Motor neuron (in vitro differentiated cells): ENCODE measurements at regions not wholly inside any gene's neighbourhood (a gene's known extent, or its start where the extent isn't known, plus 50 kb on each side); places are given as distances from the start of the nearest gene placed in this dataset.
"Not testable (repeated sequence)": the region's sequence is repeated elsewhere in the genome, so short reads cannot be mapped to it uniquely, and the experiment has no call there.

Source experiments
- ATAC-seq, 8 experiments: fragments of 200-7000 bp; cut with Tn5 transposase; replicated peaks in 6 of 8; 2 replicates each; pipeline ENCODE4 v1.8.0; 2021; ENCODE audit warnings: mild to moderate bottlenecking in 8 of 8, moderate library complexity in 8 of 8
- H3K27ac ChIP-seq, 2 donors: fragments of 250-450 bp; sonication (Bioruptor Pico); 2 replicates each; pipeline ENCODE4 v1.9.0; 2021; ENCODE audit warnings: antibody characterized with exemption in 2 of 2, mild to moderate bottlenecking in 2 of 2, moderate library complexity in 1 of 2
- H3K4me1 ChIP-seq, 2 donors: fragments of 250-450 bp; sonication (Bioruptor Pico); replicated peaks in 1 of 2; 2 replicates each; pipeline ENCODE4 v1.6.1; 2021; ENCODE audit warnings: antibody characterized with exemption in 2 of 2, mild to moderate bottlenecking in 2 of 2, moderate library complexity in 1 of 2
- H3K4me3 ChIP-seq, 5 donors: fragments of 250-450 bp; sonication (Bioruptor Pico); 2 replicates each; pipeline ENCODE4 v1.9.0; 2021; ENCODE audit warnings: antibody characterized with exemption in 5 of 5, mild to moderate bottlenecking in 5 of 5, moderate library complexity in 4 of 5
- WGBS, 10 experiments: fragments of 450-650 bp; shearing (Covaris generic); methylation state at CpG; one replicate each; pipeline ENCODE4 v1.0.0; 2022; 5-methylcytosine and 5-hydroxymethylcytosine counted together
- in situ Hi-C, 9 experiments: fragments of 400-800 bp; cut with MboI; loops; one replicate each; pipeline ENCODE4 v1.15.0; 2021; ENCODE audit warnings: low sequenced_read_pairs in 9 of 9, low pct_unique_long_range_greater_than_20kb in 2 of 9; ENCODE audit not compliant: unreplicated experiment in 9 of 9

GRCh38 chr5:112584781-112585180 lies 152.9 kb upstream of the APC start:
- in situ Hi-C loops, result no loop called here
- WGBS, 10 experiments, result 29 to 100% (median 79%) methylated on average over 1 to 2 of the region's 2 CpGs; no CpG with 5 or more reads in 4 of the 10 experiments
- Histone ChIP-seq H3K4me3 (no peak overlapping the region), H3K4me1 (no peaks in the 10 kb centered on the region), H3K27ac (no peak overlapping the region)
- ATAC-seq, result no peak

- in situ Hi-C loops, result no loop called here
- WGBS, 10 experiments, result 43 to 100% (median 68%) methylated on average over 1 to 6 of the region's 8 CpGs; no CpG with 5 or more reads in 5 of the 10 experiments
- Histone ChIP-seq H3K4me3 (no peak overlapping the region), H3K27ac (no peak overlapping the region), H3K4me1 (no peaks in the 10 kb centered on the region)
- no peak for ATAC-seq
These were observed 151.1 kb upstream of the APC start for GRCh38 chr5:112586596-112587062.

GRCh38 chr5:112590858-112591257 lies 146.8 kb upstream of the APC start:
- in situ Hi-C loops, H3K4me3 ChIP-seq, H3K27ac ChIP-seq, H3K4me1 ChIP-seq, ATAC-seq: not testable (repeated sequence)
- 50 to 100% (median 83%) methylated on average over 1 of the region's 1 CpG; no CpG with 5 or more reads in 5 of the 10 experiments for WGBS, 10 experiments

- peak in 1 of 8 experiments; percentile 57 for ATAC-seq
- in situ Hi-C loops, result no loop called here
- Histone ChIP-seq H3K27ac (no peak overlapping the region), H3K4me1 (peaks cover 0 to 4% of the 10 kb centered on the region in 2 donors), H3K4me3 (no peak overlapping the region)
- 0 to 88% (median 55%) methylated on average over 1 to 4 of the region's 6 CpGs; no CpG with 5 or more reads in 2 of the 10 experiments for WGBS, 10 experiments
These were observed 143.4 kb upstream of the APC start for GRCh38 chr5:112594095-112594850.

GRCh38 chr5:112594941-112595340 lies 142.7 kb upstream of the APC start:
- ATAC-seq, result no peak
- Histone ChIP-seq H3K27ac (no peak overlapping the region), H3K4me3 (no peak overlapping the region), H3K4me1 (peaks cover 0 to 4% of the 10 kb centered on the region in 2 donors)
- in situ Hi-C loops, result no loop called here
- 0 to 80% (median 67%) methylated on average over 1 of the region's 1 CpG; no CpG with 5 or more reads in 7 of the 10 experiments for WGBS, 10 experiments

- H3K27ac ChIP-seq, result no peak overlapping the region
- peaks cover 0 to 4% of the 10 kb centered on the region in 2 donors for H3K4me1 ChIP-seq
- ATAC-seq, result no peak
- 0 to 88% (median 51%) methylated on average over 1 of the region's 1 CpG; no CpG with 5 or more reads in 4 of the 10 experiments for WGBS, 10 experiments
- in situ Hi-C loops, result no loop called here
- no peak overlapping the region for H3K4me3 ChIP-seq
These were observed 139.9 kb upstream of the APC start for GRCh38 chr5:112597831-112598230.

- 0 to 50% (median 33%) methylated on average over 1 to 2 of the region's 2 CpGs; no CpG with 5 or more reads in 3 of the 10 experiments for WGBS, 10 experiments
- H3K4me3 ChIP-seq, in situ Hi-C loops, H3K27ac ChIP-seq, H3K4me1 ChIP-seq, ATAC-seq: not testable (repeated sequence)
These were observed 137.2 kb upstream of the APC start for GRCh38 chr5:112600510-112600909.

- in situ Hi-C loops, result no loop called here
- Histone ChIP-seq H3K4me3 (no peak overlapping the region), H3K27ac (no peak overlapping the region), H3K4me1 (no peaks in the 10 kb centered on the region)
- peak in 5 of 8 experiments; percentile 19 to 79 (median 61) for ATAC-seq
- WGBS, 10 experiments, result 0 to 70% (median 33%) methylated on average over 1 to 2 of the region's 2 CpGs; no CpG with 5 or more reads in 3 of the 10 experiments
These were observed 132.7 kb upstream of the APC start for GRCh38 chr5:112604732-112605630.

GRCh38 chr5:112608975-112609374 lies 128.7 kb upstream of the APC start:
- peak in 2 of 8 experiments; percentile 67 to 80 for ATAC-seq
- no peak overlapping the region for H3K4me3 ChIP-seq
- WGBS, 10 experiments, result 0 to 100% (median 94%) methylated on average over 1 of the region's 1 CpG; no CpG with 5 or more reads in 4 of the 10 experiments
- in situ Hi-C loops, result no loop called here
- H3K4me1 ChIP-seq, result no peaks in the 10 kb centered on the region
- no peak overlapping the region for H3K27ac ChIP-seq

- in situ Hi-C loops, result no loop called here
- ATAC-seq, result no peak
- Histone ChIP-seq H3K4me3 (no peak overlapping the region), H3K27ac (no peak overlapping the region), H3K4me1 (no peaks in the 10 kb centered on the region)
- WGBS, 10 experiments, result 63 to 94% (median 84%) methylated on average over 2 to 4 of the region's 4 CpGs; no CpG with 5 or more reads in 3 of the 10 experiments
These were observed 125.0 kb upstream of the APC start for GRCh38 chr5:112612663-112613062.

GRCh38 chr5:112614285-112614684 lies 123.4 kb upstream of the APC start:
- in situ Hi-C loops, result no loop called here
- no peak overlapping the region for H3K27ac ChIP-seq
- no peaks in the 10 kb centered on the region for H3K4me1 ChIP-seq
- WGBS, 10 experiments, result 50 to 100% (median 60%) methylated on average over 1 to 3 of the region's 4 CpGs; no CpG with 5 or more reads in 5 of the 10 experiments
- no peak for ATAC-seq
- no peak overlapping the region for H3K4me3 ChIP-seq

- H3K4me3 ChIP-seq, result no peak overlapping the region
- no peaks in the 10 kb centered on the region for H3K4me1 ChIP-seq
- no peak overlapping the region for H3K27ac ChIP-seq
- in situ Hi-C loops, result no loop called here
- peak in 1 of 8 experiments; percentile 43 for ATAC-seq
- 20 to 86% (median 69%) methylated on average over 1 of the region's 1 CpG; no CpG with 5 or more reads in 6 of the 10 experiments for WGBS, 10 experiments
These were observed 122.7 kb upstream of the APC start for GRCh38 chr5:112614986-112615385.
